Loucy (cell line): ENCODE measurements at regions not wholly inside any gene's neighbourhood (a gene's known extent, or its start where the extent isn't known, plus 50 kb on each side); places are given as distances from the start of the nearest gene placed in this dataset.

Source experiments
- H2AFZ ChIP-seq: fragments of 200-600 bp; sonication (generic); 2 replicates; pipeline ENCODE4 v1.6.0; 2016; ENCODE audit warnings: antibody characterized with exemption, mild to moderate bottlenecking, low read length, moderate library complexity
- H3F3A ChIP-seq: fragments of 200-600 bp; 2 replicates; pipeline ENCODE4 v1.6.0; 2016; ENCODE audit warnings: antibody characterized with exemption, low read depth, mild to moderate bottlenecking
- H3K27me3 ChIP-seq: fragments of 200-600 bp; sonication (generic); 2 replicates; pipeline ENCODE4 v1.6.1; 2014; ENCODE audit warnings: low read length, mild to moderate bottlenecking; ENCODE audit not compliant: insufficient read depth, poor library complexity, severe bottlenecking
- H3K36me3 ChIP-seq: fragments of 200-600 bp; sonication (generic); 2 replicates; pipeline ENCODE4 v1.6.1; 2016; ENCODE audit warnings: low read length; ENCODE audit not compliant: insufficient read depth
- H3K4me1 ChIP-seq: fragments of 200-600 bp; sonication (generic); 2 replicates; pipeline ENCODE4 v1.5.1; 2014; ENCODE audit warnings: low read length, mild to moderate bottlenecking; ENCODE audit not compliant: insufficient read depth, poor library complexity, severe bottlenecking
- H3K4me2 ChIP-seq: fragments of 200-600 bp; sonication (generic); 2 replicates; pipeline ENCODE4 v1.6.0; 2014; ENCODE audit warnings: antibody characterized with exemption, low read length, low read depth, mild to moderate bottlenecking; ENCODE audit not compliant: poor library complexity, severe bottlenecking
- H3K4me3 ChIP-seq: fragments of 200-600 bp; sonication (generic); 2 replicates; pipeline ENCODE4 v1.5.1; 2014; ENCODE audit warnings: low read length, mild to moderate bottlenecking, mixed read lengths; ENCODE audit not compliant: poor library complexity, severe bottlenecking
- H3K79me2 ChIP-seq: fragments of 200-600 bp; sonication (generic); 2 replicates; pipeline ENCODE4 v1.6.1; 2014; ENCODE audit warnings: low read length; ENCODE audit not compliant: insufficient read depth
- H3K9ac ChIP-seq: fragments of 200-600 bp; sonication (generic); 2 replicates; pipeline ENCODE4 v1.6.0; 2014; ENCODE audit warnings: mild to moderate bottlenecking, low read depth, low read length, moderate library complexity; ENCODE audit not compliant: poor library complexity, severe bottlenecking
- H3K9me2 ChIP-seq: fragments of 200-600 bp; sonication (generic); replicated peaks from 2 replicates; pipeline ENCODE4 v1.6.1; 2016; ENCODE audit warnings: low read depth, low read length, mixed read lengths
- H3K9me3 ChIP-seq: fragments of 200-600 bp; sonication (generic); 2 replicates; pipeline ENCODE4 v1.6.1; 2014; ENCODE audit warnings: mild to moderate bottlenecking, antibody characterized with exemption, low read length, low read depth; ENCODE audit not compliant: insufficient read depth
- H4K20me1 ChIP-seq: fragments of 200-600 bp; sonication (generic); 2 replicates; pipeline ENCODE4 v1.6.0; 2014; ENCODE audit warnings: antibody characterized with exemption, low read length, mild to moderate bottlenecking; ENCODE audit not compliant: insufficient read depth, poor library complexity, severe bottlenecking
- CTCF ChIP-seq: fragments of 200-600 bp; sonication (generic); conservative IDR thresholded peaks from 2 replicates; pipeline ENCODE4 v1.5.1; 2014; ENCODE audit warnings: mild to moderate bottlenecking, antibody characterized with exemption, low read length
- EZH2phosphoT487 ChIP-seq: fragments of 200-600 bp; IDR thresholded peaks from 2 replicates; pipeline ENCODE4 v1.6.1; 2018; ENCODE audit warnings: antibody characterized with exemption, mild to moderate bottlenecking, moderate library complexity, borderline replicate concordance

GRCh38 chr15:39144613-39145499 lies 436.0 kb upstream of the THBS1 start:
- Histone ChIP-seq H2AFZ (no peak overlapping the region), H3K36me3 (no peaks in the 10 kb centered on the region), H3K27me3 (no peaks in the 10 kb centered on the region), H3K9ac (no peak overlapping the region), H3F3A (no peaks in the 10 kb centered on the region), H3K9me2 (no peaks in the 10 kb centered on the region), H3K9me3 (no peaks in the 10 kb centered on the region), H3K4me1 (peaks cover 3% of the 10 kb centered on the region), H3K4me3 (no peak overlapping the region), H4K20me1 (no peaks in the 10 kb centered on the region), H3K4me2 (no peak overlapping the region), H3K79me2 (no peaks in the 10 kb centered on the region)
- TF ChIP-seq EZH2phosphoT487 (no peak), CTCF (no peak)

DNA sequence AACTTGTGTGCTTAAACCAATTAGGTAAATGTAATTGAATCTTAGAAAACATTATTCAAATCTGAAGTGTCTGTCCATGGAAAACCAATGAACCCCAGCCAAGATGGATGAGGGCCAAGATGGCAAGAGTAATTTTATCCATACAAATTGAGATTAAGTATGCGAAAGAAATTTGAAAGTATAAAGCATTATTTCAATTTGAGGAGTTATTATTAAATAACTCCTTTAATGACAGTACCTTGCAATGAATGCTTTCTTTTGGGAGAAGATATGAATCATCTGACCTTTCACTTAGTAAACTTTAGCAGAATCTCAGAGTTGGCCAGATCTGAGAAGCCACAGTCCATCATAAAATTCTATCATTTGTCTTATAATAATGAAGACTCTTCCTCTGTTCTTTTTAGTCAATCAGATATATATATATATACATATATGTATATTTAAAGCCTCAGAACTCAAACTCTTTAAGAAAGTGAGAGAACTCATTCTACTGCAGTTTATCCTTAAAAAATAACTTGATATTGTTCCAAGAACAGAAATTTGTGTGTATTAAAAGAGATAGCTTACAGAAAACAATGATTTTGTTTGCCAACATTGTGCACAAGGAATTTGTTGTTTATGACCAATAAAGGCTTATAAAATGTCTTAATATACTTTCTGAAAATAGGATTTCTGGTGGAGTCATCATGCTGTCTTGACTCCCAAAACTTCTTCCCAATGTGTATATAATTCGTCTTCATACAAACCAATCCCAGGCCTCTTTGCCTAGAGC lies 434.8 kb upstream of the THBS1 start:
- no peak overlapping the region for H2AFZ ChIP-seq
- no peaks in the 10 kb centered on the region for H3K36me3 ChIP-seq
- H3K4me3 ChIP-seq = no peak overlapping the region
- no peaks in the 10 kb centered on the region for H3K27me3 ChIP-seq
- no peaks in the 10 kb centered on the region for H3K9me3 ChIP-seq
- H3K4me1 ChIP-seq = no peaks in the 10 kb centered on the region
- no peaks in the 10 kb centered on the region for H3K9me2 ChIP-seq
- no peak overlapping the region for H3K4me2 ChIP-seq
- TF ChIP-seq CTCF = no peak
- TF ChIP-seq EZH2phosphoT487 = no peak
- no peaks in the 10 kb centered on the region for H3K79me2 ChIP-seq
- no peak overlapping the region for H3K9ac ChIP-seq
- no peaks in the 10 kb centered on the region for H4K20me1 ChIP-seq
- H3F3A ChIP-seq = no peaks in the 10 kb centered on the region

DNA sequence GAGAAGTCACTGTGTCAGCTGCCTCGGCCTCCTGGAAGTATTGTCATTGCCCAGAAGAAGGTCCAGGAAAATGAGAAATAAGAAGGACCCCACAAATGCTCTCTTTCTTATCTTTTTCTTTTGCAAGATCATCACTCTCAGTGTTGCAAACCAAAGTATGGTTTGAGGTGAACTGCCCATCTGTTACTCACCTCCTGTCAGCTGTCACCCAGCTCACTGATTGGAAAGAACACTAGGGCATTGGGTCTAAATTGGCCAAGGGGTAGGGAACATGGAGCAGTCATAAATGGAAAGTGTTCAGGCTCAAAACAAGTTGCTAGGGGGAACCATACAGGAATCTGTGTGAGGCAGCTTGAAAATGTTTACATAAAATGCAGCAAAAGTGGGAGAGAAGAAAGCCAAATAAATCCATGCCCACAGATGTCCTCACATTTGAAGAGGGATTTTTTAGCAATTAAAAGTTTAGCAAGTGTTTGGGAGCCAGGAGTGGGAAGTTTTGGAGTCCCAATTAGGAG lies 431.2 kb upstream of the THBS1 start:
- no peaks in the 10 kb centered on the region for H4K20me1 ChIP-seq
- H3F3A ChIP-seq = no peaks in the 10 kb centered on the region
- H3K4me3 ChIP-seq = no peak overlapping the region
- H3K36me3 ChIP-seq = no peaks in the 10 kb centered on the region
- H3K9me2 ChIP-seq = no peaks in the 10 kb centered on the region
- no peaks in the 10 kb centered on the region for H3K9me3 ChIP-seq
- H3K4me2 ChIP-seq = no peak overlapping the region
- TF ChIP-seq CTCF (no peak), EZH2phosphoT487 (no peak)
- H3K9ac ChIP-seq = no peak overlapping the region
- H3K4me1 ChIP-seq = no peaks in the 10 kb centered on the region
- H3K79me2 ChIP-seq = no peaks in the 10 kb centered on the region
- H3K27me3 ChIP-seq = no peaks in the 10 kb centered on the region
- no peak overlapping the region for H2AFZ ChIP-seq
